ENCODE measurements at regions not wholly inside any gene's neighbourhood (a gene's known extent, or its start where the extent isn't known, plus 50 kb on each side); places are given as distances from the start of the nearest gene placed in this dataset.

DNA sequence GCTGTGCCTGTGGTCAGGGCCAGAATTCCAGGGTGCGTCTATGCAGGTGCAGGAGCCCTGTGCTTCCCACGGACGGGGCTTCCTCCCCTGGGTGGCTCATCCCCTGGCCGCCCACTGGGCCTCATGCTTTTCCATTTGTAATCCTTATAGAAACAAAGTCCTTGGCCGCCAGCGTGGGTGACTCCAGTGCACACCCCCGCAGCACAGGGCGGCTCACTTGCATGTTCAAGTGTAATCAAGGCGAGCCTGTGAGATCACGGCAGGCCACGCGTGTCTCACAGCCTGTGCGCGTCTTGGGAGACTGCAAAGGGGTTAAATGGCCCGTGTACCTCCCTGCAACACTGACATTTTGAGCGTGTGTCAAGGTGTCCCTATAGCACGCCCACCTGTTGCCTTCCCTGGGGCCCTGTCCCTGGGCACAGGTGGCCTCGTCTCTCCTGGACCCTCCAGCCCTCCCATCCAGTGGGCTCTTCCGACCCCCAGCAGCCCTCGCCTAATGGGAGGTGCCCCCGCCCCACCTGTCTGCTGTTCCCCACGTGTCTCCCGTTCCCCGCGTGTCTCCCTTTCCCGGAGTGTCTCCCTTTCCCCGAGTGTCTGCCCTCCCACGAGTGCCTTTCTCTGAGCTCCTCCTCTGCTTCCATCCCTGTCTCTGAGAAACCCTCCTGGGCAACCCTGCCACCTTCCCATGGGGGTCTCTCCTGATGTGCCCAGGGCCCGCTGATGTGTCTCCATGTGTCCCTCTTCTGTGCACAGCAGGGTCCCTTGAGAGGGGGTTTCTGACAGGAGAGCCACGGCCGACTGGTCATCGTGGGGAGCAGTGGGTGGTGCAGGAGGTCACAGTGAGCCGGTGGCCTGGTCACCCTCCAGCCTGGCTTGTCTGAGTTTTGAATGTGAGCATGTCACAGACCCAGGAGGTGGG is 1215.3 kb downstream of the BRD1 start:
- DNase-seq (ENCODE audit: low read depth): no peak

GRCh38 chr22:48609279-48609865 is 1218.3 kb downstream of the BRD1 start:
- DNase-seq (ENCODE audit: low read depth): no peak

GRCh38 chr22:48607901-48608662 is 1219.6 kb downstream of the BRD1 start:
- DNase-seq (ENCODE audit: low read depth): no peak

- DNase-seq (ENCODE audit: low read depth): no peak
These were observed 1220.9 kb downstream of the BRD1 start for GRCh38 chr22:48606684-48607307.

DNA sequence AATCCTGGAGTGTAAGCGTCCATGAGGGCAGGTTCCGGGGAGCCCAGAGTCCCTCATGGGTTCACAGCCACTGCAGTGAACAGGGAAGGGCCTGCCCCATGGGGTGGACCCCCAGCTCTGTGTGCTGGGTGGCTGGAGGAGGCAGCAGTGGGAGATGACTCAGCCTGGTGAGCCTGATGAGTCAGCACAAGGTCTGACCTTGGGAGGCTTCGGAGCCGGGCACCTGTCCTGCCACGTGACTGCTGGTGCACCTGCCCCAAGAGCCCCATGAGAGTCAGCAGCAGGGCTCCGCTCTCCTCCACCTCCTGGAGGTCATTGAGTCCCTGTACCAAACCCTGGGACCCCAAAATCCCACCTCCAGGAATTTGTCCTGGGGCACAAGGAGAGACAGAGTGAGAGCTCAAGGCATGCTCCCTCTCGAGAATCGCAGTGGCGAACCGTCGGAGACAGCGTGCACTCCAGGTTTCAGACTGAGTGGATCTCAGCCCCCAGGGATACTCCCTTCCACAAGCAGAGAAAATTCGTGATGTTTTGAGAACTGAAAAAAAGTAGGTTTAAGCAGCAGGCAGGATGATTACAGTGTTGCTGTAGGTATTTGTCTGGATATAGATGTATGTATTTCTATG is 1221.7 kb downstream of the BRD1 start:
- no peak for DNase-seq (ENCODE audit: low read depth)

DNA sequence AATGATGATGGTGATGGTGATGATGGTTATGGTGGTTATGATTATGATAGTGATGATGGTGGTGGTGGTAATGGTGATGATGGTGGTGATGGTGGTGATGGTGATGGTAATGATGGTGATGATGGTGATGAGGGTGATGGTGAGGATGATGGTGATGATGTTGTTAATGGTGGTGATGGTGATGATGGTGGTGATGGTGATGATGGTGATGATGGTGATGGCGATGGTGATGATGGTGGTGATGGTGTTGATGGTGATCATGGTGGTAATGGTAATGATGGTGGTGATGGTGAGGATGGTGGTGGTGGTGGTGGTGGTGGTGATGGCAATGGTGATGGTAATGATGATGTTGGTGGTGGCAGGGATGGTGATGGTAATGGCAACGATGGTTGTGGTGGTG is 1222.5 kb downstream of the BRD1 start:
- no peak for DNase-seq (ENCODE audit: low read depth)

DNA sequence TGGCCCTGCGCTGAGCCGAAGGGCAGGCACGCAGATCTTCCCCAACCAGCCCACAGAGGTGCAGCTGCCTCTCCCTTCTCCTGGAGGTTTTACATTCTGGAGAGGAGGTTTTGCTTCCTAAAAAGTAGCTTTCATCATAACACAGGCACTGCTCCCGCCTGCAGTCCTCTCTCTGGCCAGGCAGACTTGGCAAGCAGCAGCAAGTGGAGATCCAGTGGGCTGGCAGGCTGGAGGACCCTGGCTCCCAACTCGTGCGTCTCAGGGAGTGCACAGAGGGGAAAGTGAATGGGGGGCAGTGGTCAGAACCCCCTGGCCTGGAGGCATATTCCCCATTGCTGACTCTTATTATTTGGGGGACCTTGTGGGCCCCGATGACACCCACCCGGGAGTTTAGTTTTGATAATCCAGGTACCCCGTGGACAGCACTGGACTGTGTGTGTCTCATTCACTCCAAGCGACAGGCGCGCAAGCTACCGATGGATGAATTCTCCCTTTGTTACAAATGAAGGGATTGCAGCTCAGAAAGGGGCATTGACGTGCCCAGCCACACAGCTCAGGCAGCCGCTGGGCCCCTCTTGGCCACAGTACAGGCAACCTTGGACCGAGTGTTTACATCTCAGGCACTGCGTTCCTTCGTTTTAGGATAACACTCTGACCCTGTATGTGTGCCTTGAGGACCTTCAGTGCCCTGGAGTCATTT is 1223.9 kb downstream of the BRD1 start:
- DNase-seq (ENCODE audit: low read depth): no peak

DNA sequence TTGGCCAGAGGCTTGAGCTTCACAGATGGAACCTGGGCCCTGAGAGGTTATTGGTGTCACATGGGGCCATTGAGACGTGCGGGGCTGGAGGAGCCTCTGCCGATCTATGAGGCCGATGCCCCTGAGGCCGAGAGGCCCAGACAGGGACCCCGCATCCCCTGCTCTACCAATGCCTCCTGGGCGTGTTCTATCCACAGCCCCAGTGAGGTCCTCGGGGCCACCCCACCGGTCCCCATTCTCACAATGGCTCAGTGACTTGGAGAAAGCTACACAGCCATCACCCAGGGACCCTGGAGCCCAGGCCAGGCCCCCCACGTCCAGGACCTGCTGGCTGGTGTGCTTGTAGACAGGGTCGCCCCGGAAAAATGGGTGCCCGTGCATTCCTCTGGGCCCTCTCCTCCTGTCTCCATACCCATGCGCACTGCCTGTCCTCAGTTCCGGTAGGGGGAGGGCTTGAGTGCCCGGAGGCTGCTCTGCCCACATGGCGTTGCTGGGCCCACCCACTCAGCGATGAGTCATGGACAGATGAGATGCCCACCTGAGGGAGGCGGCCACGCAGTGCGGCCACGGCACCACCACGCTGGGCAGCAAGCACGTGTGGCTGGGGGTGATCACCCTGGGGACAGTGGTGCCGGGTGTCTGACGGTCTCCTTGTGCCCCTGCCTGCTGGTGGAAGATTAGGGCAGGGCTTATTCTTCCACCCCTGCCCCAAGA is 1224.7 kb downstream of the BRD1 start:
- no peak for DNase-seq (ENCODE audit: low read depth)

DNA sequence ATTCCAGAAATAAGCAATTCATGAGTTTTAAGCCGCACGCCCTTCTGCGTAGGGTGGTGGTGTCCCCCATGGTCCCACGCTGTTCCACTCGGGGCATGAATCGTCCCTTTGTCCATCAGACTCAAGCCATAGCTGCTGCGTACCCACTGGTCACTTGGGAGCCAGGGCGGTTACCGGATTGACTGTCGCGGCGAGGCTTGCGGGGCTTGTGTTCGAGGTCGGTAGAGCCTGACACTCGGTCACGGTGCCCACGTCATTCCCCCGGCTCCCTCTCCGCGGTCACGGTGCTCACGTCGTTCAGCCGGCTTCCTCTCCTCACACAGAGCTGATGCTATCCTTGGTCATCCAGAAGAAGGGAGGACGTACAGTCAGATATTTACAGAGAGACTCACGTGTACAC is 1227.0 kb downstream of the BRD1 start:
- no peak for DNase-seq (ENCODE audit: low read depth)

GRCh38 chr22:48600171-48600570 is 1227.5 kb downstream of the BRD1 start:
- DNase-seq (ENCODE audit: low read depth): no peak

DNA sequence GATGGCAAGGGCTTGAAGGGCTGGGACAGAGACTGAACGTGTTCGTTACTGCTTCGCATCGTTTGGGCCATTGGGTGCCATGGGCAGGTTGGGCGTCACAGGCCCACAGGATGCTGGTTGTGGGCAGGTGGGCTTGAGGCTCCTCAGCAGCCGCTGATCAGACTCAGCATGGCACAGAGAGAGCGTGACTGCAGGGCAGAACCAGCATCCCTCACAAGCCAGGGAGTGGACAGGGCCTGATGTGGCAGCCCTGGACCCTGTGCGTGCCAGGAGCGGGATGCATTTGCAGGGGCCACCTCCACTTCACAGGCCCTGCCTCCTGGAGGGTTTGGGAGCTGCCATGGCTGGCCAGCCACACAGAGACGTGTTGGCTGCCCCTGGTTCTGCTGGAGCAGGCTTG is 1228.3 kb downstream of the BRD1 start:
- no peak for DNase-seq (ENCODE audit: low read depth)

DNA sequence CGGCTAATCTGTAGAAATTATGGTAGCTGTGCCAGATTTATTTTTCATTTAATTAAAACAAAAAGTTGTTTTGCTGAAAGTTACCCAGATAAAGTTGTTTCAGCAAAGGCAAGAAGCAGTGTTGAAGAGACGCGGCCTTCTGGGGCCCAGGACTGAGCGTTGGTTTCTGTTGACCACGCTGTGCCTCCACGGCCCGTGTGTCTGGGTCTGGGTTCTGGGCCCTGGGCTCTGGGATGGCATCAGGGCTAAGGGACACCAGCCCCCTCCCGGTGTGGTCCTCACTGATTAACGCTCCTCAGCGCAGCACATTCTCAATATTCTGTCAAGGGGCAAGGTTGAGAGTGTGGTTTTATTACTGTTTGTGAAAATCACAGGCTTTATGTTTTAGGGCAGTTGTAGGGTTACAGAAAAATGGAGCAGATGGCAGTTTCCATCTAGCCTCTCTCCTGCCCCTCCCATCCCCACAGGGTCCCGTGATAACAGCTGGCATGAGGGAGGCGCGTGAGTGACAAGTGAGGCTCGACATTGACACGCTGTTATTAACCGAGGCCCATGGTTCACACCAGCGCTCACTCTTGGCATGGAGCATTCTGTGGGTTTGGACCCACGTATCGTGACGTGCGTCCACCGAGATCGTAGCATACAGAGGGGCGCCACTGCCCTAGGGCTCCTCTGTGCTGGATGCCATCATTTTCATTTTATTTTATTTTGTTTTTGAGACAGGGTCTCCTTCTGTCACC is 1231.4 kb downstream of the BRD1 start:
- no peak for DNase-seq (ENCODE audit: low read depth)

GRCh38 chr22:48595511-48595905 is 1232.2 kb downstream of the BRD1 start:
- DNase-seq (ENCODE audit: low read depth): no peak

DNA sequence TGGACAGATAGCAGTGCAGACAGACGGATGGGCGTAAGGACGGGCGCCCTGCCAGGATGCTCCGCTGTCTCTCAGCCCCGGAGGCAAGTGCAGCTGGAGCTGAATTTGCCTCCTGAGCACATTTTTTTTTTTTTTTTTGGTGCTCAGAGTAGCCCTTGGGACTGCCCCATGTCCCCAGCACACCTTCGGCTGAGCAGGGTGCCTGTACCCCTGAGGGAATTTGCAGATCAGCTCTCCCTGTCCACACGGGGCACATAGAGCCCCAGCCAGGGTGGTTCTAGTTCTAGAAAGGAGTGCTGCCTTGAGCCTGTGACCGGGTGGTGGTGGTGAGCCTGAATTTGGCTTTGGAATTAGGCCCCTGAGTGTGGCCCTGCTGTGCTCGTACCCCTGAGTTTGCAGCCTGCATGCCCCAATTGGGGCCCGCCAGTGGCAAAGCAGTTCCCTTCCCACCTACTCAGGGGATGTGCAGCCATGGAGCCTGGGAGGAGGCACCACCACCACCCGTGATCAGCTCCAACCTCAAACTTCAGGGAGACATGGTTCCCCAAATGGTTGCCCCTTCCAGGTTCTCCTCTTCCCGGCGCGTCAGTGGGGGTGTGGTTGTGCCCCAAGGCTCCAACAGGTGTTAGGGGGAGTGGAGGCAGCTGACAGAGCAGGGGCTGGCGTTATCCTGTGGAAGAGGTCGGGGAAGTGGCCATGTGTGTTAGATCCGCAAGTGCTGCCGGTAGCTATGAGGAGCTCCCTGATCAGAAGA is 1232.7 kb downstream of the BRD1 start:
- DNase-seq (ENCODE audit: low read depth): no peak

DNA sequence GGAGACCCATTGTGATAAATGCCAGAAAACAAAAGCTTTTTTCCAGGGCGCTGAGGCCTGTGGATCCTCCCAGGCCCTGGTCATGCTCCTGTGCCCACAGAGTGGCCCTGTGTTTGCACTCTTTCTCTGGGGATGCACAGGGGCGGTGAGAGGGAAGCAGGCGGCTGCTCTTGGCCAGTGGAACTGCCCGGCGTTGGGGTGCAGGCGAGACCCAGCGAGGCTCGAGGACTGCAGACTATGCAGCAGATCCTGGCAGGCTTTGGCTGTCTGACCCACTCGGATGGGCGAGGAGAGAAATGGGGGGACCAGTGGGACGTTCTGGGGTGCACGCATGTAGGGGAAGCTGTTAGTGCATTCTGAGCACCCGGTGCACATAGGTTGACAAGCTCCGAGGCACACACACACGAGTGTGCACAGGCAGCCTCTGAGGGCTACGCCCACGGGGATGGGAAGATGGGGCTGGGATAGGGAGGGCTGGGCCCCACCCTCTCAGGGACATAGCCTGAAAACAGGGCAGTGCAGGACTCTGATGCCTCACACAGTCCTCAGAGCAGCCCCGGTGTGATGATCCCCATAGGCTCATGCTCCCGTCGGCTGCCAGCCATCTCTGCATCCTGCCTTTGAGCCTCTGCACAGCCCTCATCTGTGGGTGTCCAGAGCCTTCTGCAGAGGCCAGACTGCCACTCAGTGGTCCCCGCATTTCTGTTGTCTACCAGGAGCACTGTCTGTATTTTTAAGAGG is 1233.5 kb downstream of the BRD1 start:
- DNase-seq (ENCODE audit: low read depth): no peak

- no peak for DNase-seq (ENCODE audit: low read depth)
These were observed 1234.1 kb downstream of the BRD1 start for GRCh38 chr22:48593551-48593950.

DNA sequence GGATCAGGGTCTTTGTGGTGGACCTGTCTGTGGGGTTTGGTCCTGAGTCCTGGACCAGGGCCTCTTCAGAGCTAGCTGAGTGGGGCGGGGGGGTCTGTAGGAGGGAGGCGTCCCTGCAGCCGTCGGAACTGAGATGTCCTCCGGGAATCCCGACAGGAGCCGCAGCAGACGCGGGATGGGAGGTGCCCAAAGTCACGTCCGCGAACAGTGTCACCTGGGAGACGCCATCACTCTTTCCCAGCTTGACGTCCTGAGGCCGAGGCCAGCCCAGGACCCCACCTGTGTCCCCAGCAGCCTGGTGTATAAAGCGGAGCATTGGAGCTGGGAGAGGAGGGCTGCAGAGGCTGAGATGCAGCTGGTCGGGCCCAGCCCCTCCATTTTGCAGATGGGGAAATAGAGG is 1234.7 kb downstream of the BRD1 start:
- no peak for DNase-seq (ENCODE audit: low read depth)

- DNase-seq (ENCODE audit: low read depth): no peak
These were observed 1235.2 kb downstream of the BRD1 start for GRCh38 chr22:48592488-48592887.

DNA sequence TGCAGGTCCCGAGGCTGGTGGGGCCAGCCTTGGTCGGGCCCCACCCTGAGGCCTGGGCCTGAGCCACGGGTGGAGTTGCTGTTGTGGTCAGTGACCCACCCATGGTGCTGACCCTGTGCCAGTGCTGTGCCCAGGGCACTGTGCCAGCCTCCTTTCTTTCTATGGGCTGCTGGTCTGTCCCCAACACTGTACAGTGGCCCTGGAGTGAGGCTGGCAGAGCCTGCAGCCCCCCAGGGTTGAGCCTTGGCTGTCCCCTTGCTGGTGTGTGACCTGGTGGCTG is 1235.7 kb downstream of the BRD1 start:
- no peak for DNase-seq (ENCODE audit: low read depth)
